Tibial nerve (tissue), 3 donors: ENCODE measurements at regions not wholly inside any gene's neighbourhood (a gene's known extent, or its start where the extent isn't known, plus 50 kb on each side); places are given as distances from the start of the nearest gene placed in this dataset.

ENCODE experiments used
- CTCF ChIP-seq, 5 experiments: fragments of 200-600 bp in 3 of 5; fragments of 450-650 bp in 2 of 5; sonication (generic) in 3 of 5; IDR thresholded peaks; one replicate each; pipeline ENCODE4 v1.5.1; 2016 to 2019; ENCODE audit warnings: antibody characterized with exemption in 5 of 5, mild to moderate bottlenecking in 3 of 5, moderate library complexity in 2 of 5
- POLR2A ChIP-seq, 2 donors: fragments of 450-650 bp; IDR thresholded peaks; one replicate each; pipeline ENCODE4 v1.6.1; 2017; ENCODE audit warnings: antibody characterized with exemption in 2 of 2, mild to moderate bottlenecking in 2 of 2, moderate library complexity in 2 of 2

GRCh38 chr4:67036791-67037190 lies 508.5 kb downstream of the CENPC start:
- no peak for TF ChIP-seq CTCF (IDR thresholded peaks at IDR 0.05)
- TF ChIP-seq POLR2A (IDR thresholded peaks at IDR 0.05) = no peak
